ENCODE measurements at regions not wholly inside any gene's neighbourhood (a gene's known extent, or its start where the extent isn't known, plus 50 kb on each side); places are given as distances from the start of the nearest gene placed in this dataset.
"Not testable (repeated sequence)": the region's sequence is repeated elsewhere in the genome, so short reads cannot be mapped to it uniquely, and the experiment has no call there.

GRCh38 chr10:6813856-6814255 lies 233.8 kb upstream of the PRKCQ start:
- WGBS, 2 donors, result 17 to 24% methylated on average over 2 of the region's 2 CpGs
- H3K4me3 ChIP-seq (ENCODE audit: low read length in 2 of 2), result no peak overlapping the region
- no peak for ATAC-seq (ENCODE audit: low FRiP score)
- H3K36me3 ChIP-seq (ENCODE audit: control insufficient read depth in 1 of 2, insufficient read depth in 2 of 2, low read length in 1 of 2), result no peaks in the 10 kb centered on the region
- no peaks in the 10 kb centered on the region for H3K27me3 ChIP-seq (ENCODE audit: control insufficient read depth in 1 of 2, insufficient read depth in 2 of 2, low read length in 1 of 2)
- intact Hi-C loops (cut with DNase I), result no loop called here
- no peaks in the 10 kb centered on the region for H3K4me1 ChIP-seq (ENCODE audit: control insufficient read depth in 1 of 2, insufficient read depth in 2 of 2, low read length in 2 of 2)
- peaks cover 1% of the 10 kb centered on the region for H3K9me3 ChIP-seq (ENCODE audit: control insufficient read depth, low read length)
- DNase-seq, result no peak
- H3K27ac ChIP-seq (ENCODE audit: low read depth in 1 of 2, low read length in 2 of 2), result no peak overlapping the region

DNA sequence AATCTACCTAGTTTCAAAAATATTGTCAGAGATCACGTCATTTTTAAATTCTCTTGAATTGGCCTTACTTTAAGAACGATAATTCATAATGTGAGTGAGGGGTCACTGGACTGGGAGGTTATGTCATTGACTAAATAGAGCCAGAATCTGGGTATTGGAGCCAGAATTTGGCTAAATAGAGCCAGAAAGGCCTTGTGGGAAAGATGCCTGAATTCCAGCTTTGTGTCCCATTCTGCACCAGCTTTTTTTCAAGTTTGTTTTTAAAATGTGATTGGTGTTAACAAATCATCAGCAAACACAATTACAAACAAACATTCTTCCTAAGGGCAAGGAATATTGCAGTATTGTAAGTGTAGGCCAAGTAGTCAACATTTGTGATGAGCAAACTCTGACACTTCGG lies 233.2 kb upstream of the PRKCQ start:
- intact Hi-C loops (cut with DNase I), result no loop called here
- Histone ChIP-seq H3K4me3 (ENCODE audit: low read length in 2 of 2) (no peak overlapping the region), H3K4me1 (ENCODE audit: control insufficient read depth in 1 of 2, insufficient read depth in 2 of 2, low read length in 2 of 2) (no peaks in the 10 kb centered on the region), H3K27me3 (ENCODE audit: control insufficient read depth in 1 of 2, insufficient read depth in 2 of 2, low read length in 1 of 2) (no peaks in the 10 kb centered on the region), H3K9me3 (ENCODE audit: control insufficient read depth, low read length) (peaks cover 1% of the 10 kb centered on the region), H3K36me3 (ENCODE audit: control insufficient read depth in 1 of 2, insufficient read depth in 2 of 2, low read length in 1 of 2) (no peaks in the 10 kb centered on the region), H3K27ac (ENCODE audit: low read depth in 1 of 2, low read length in 2 of 2) (no peak overlapping the region)
- WGBS, 2 donors, result 56 to 57% methylated on average over 3 of the region's 3 CpGs
- DNase-seq, result no peak
- no peak for ATAC-seq (ENCODE audit: low FRiP score)

GRCh38 chr10:6811153-6811552 lies 231.1 kb upstream of the PRKCQ start:
- Histone ChIP-seq H3K4me1 (ENCODE audit: control insufficient read depth in 1 of 2, insufficient read depth in 2 of 2, low read length in 2 of 2) (no peaks in the 10 kb centered on the region), H3K27ac (ENCODE audit: low read depth in 1 of 2, low read length in 2 of 2) (no peak overlapping the region), H3K27me3 (ENCODE audit: control insufficient read depth in 1 of 2, insufficient read depth in 2 of 2, low read length in 1 of 2) (no peaks in the 10 kb centered on the region), H3K36me3 (ENCODE audit: control insufficient read depth in 1 of 2, insufficient read depth in 2 of 2, low read length in 1 of 2) (no peaks in the 10 kb centered on the region), H3K9me3 (ENCODE audit: control insufficient read depth, low read length) (peaks cover 1% of the 10 kb centered on the region), H3K4me3 (ENCODE audit: low read length in 2 of 2) (no peak overlapping the region)
- DNase-seq (no peak), ATAC-seq (ENCODE audit: low FRiP score) (no peak)
- WGBS, 2 donors, result 73 to 74% methylated on average over 3 of the region's 3 CpGs
- intact Hi-C loops (cut with DNase I), result no loop called here

- intact Hi-C loops (cut with DNase I), result no loop called here
- DNase-seq, result no peak
- no peaks in the 10 kb centered on the region for H3K4me1 ChIP-seq (ENCODE audit: control insufficient read depth in 1 of 2, insufficient read depth in 2 of 2, low read length in 2 of 2)
- no peak overlapping the region for H3K4me3 ChIP-seq (ENCODE audit: low read length in 2 of 2)
- H3K27me3 ChIP-seq (ENCODE audit: control insufficient read depth in 1 of 2, insufficient read depth in 2 of 2, low read length in 1 of 2), result no peaks in the 10 kb centered on the region
- no peaks in the 10 kb centered on the region for H3K9me3 ChIP-seq (ENCODE audit: control insufficient read depth, low read length)
- 54 to 61% methylated on average over 1 of the region's 1 CpG for WGBS, 2 donors
- ATAC-seq (ENCODE audit: low FRiP score), result no peak
- H3K27ac ChIP-seq (ENCODE audit: low read depth in 1 of 2, low read length in 2 of 2), result no peak overlapping the region
- H3K36me3 ChIP-seq (ENCODE audit: control insufficient read depth in 1 of 2, insufficient read depth in 2 of 2, low read length in 1 of 2), result no peaks in the 10 kb centered on the region
These were observed 223.3 kb upstream of the PRKCQ start for GRCh38 chr10:6803427-6803783.

DNA sequence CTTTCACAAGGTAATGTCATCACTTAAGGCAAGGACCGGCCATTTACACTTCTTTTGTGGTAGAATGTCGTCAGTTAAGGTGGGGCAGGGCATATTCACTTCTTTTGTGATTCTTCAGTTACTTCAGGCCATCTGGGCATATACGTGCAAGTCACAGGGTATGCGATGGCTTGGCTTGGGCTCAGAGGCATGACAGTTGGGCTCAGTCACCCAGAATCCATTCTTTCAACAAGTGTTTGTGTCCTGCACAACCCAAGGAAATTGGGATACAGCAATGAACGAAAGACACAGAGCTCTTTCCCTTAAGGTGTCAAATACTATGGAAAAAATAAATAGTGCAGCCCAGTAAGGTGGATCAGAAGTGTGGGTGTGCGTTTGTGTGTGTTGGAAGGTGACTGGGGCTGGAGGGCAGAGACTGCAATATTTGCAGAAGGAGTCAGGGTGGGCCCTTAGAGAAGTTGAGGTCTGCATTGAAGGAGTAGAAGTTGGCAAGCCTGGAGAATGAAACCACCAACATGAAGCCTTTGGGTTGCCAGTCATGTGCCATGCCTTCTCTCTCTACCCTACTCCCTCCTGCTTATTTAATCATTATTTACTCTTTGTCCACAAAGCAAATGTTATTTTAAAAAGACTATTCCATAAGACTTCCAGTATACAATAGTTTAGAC lies 222.8 kb upstream of the PRKCQ start:
- H3K36me3 ChIP-seq (ENCODE audit: control insufficient read depth in 1 of 2, insufficient read depth in 2 of 2, low read length in 1 of 2), result no peaks in the 10 kb centered on the region
- H3K4me3 ChIP-seq (ENCODE audit: low read length in 2 of 2), result no peak overlapping the region
- H3K9me3 ChIP-seq (ENCODE audit: control insufficient read depth, low read length), result no peaks in the 10 kb centered on the region
- 56 to 61% methylated on average over 6 of the region's 6 CpGs for WGBS, 2 donors
- H3K4me1 ChIP-seq (ENCODE audit: control insufficient read depth in 1 of 2, insufficient read depth in 2 of 2, low read length in 2 of 2), result no peaks in the 10 kb centered on the region
- intact Hi-C loops (cut with DNase I), result no loop called here
- DNase-seq (no peak), ATAC-seq (ENCODE audit: low FRiP score) (no peak)
- H3K27me3 ChIP-seq (ENCODE audit: control insufficient read depth in 1 of 2, insufficient read depth in 2 of 2, low read length in 1 of 2), result no peaks in the 10 kb centered on the region
- H3K27ac ChIP-seq (ENCODE audit: low read depth in 1 of 2, low read length in 2 of 2), result no peak overlapping the region

DNA sequence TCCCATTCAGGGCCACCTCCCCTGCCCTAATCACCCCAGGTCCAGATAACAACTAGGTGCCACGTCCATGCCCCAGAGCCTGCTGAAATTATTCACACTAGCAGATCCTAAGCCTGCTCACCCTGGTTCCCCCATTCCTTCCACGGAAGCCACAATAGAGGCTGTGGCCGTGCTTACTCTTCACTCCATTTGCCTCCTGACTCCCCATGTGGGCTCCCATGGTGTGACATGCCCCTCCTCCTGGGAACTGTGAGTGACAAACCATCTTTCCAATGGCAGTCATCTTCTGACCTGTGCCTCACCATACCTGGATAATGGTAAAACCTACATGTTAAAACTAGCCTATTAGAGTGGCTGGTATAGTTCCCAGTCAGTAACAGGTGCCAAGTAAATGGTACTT lies 216.2 kb upstream of the PRKCQ start:
- ATAC-seq (ENCODE audit: low FRiP score) (no peak), DNase-seq (no peak)
- Histone ChIP-seq H3K9me3 (ENCODE audit: control insufficient read depth, low read length) (no peaks in the 10 kb centered on the region), H3K4me3 (ENCODE audit: low read length in 2 of 2) (no peak overlapping the region), H3K27ac (ENCODE audit: low read depth in 1 of 2, low read length in 2 of 2) (no peak overlapping the region), H3K36me3 (ENCODE audit: control insufficient read depth in 1 of 2, insufficient read depth in 2 of 2, low read length in 1 of 2) (no peaks in the 10 kb centered on the region), H3K4me1 (ENCODE audit: control insufficient read depth in 1 of 2, insufficient read depth in 2 of 2, low read length in 2 of 2) (no peaks in the 10 kb centered on the region), H3K27me3 (ENCODE audit: control insufficient read depth in 1 of 2, insufficient read depth in 2 of 2, low read length in 1 of 2) (no peaks in the 10 kb centered on the region)
- 68 to 72% methylated on average over 3 of the region's 3 CpGs for WGBS, 2 donors
- intact Hi-C loops (cut with DNase I), result no loop called here

DNA sequence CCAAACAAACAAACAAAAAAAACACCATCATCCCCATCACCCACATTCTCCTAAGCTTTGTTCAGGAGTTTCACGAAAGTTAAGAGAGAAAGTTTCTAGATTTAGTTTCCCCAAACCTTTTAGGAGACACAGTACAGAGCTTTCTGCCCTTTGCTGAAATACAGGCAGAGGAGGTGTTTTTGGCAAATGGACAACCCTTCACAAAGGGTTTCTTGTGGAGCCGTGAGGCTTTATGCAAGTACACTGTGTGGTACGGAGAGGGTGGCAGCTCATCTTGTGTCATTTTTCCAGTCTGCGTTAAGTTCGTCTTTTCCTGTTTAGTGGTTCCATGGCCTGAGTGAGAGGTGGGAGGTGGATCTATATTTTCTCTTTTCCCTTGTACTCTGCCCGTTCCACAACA lies 215.5 kb upstream of the PRKCQ start:
- Histone ChIP-seq H3K36me3 (ENCODE audit: control insufficient read depth in 1 of 2, insufficient read depth in 2 of 2, low read length in 1 of 2) (no peaks in the 10 kb centered on the region), H3K4me1 (ENCODE audit: control insufficient read depth in 1 of 2, insufficient read depth in 2 of 2, low read length in 2 of 2) (no peaks in the 10 kb centered on the region), H3K9me3 (ENCODE audit: control insufficient read depth, low read length) (no peaks in the 10 kb centered on the region), H3K4me3 (ENCODE audit: low read length in 2 of 2) (no peak overlapping the region), H3K27me3 (ENCODE audit: control insufficient read depth in 1 of 2, insufficient read depth in 2 of 2, low read length in 1 of 2) (no peaks in the 10 kb centered on the region), H3K27ac (ENCODE audit: low read depth in 1 of 2, low read length in 2 of 2) (no peak overlapping the region)
- no peak for ATAC-seq (ENCODE audit: low FRiP score)
- intact Hi-C loops (cut with DNase I), result no loop called here
- no peak for DNase-seq
- WGBS, 2 donors, result 80% methylated on average over 6 of the region's 6 CpGs

DNA sequence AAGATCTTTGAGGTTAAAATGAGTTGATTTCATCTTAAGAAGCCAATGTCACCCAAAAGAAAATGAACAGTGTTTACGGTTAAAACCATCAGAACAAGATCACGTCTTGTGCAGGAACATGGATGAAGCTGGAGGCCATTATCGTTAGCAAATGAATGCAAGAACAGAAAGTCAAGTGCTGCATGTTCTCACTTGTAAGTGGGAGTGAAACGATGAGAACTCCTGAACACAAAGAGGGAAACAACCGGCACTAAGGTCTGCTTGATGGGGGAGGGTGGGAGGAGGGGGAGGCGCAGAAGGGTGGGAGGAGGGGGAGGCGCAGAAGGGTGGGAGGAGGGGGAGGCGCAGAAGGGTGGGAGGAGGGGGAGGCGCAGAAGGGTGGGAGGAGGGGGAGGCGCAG lies 214.8 kb upstream of the PRKCQ start:
- intact Hi-C loops (cut with DNase I); DNase-seq; H3K9me3 ChIP-seq (ENCODE audit: control insufficient read depth, low read length); H3K27me3 ChIP-seq (ENCODE audit: control insufficient read depth in 1 of 2, insufficient read depth in 2 of 2, low read length in 1 of 2); ATAC-seq (ENCODE audit: low FRiP score); H3K27ac ChIP-seq (ENCODE audit: low read depth in 1 of 2, low read length in 2 of 2); H3K4me1 ChIP-seq (ENCODE audit: control insufficient read depth in 1 of 2, insufficient read depth in 2 of 2, low read length in 2 of 2); H3K4me3 ChIP-seq (ENCODE audit: low read length in 2 of 2); H3K36me3 ChIP-seq (ENCODE audit: control insufficient read depth in 1 of 2, insufficient read depth in 2 of 2, low read length in 1 of 2): not testable (repeated sequence)
- WGBS, 2 donors, result 35 to 44% methylated on average over 5 to 6 of the region's 10 CpGs

- no peak for DNase-seq
- H3K4me3 ChIP-seq (ENCODE audit: low read length in 2 of 2), result no peak overlapping the region
- H3K4me1 ChIP-seq (ENCODE audit: control insufficient read depth in 1 of 2, insufficient read depth in 2 of 2, low read length in 2 of 2), result no peaks in the 10 kb centered on the region
- H3K36me3 ChIP-seq (ENCODE audit: control insufficient read depth in 1 of 2, insufficient read depth in 2 of 2, low read length in 1 of 2), result no peaks in the 10 kb centered on the region
- no peaks in the 10 kb centered on the region for H3K27me3 ChIP-seq (ENCODE audit: control insufficient read depth in 1 of 2, insufficient read depth in 2 of 2, low read length in 1 of 2)
- WGBS, 2 donors, result 76 to 79% methylated on average over 10 of the region's 10 CpGs
- ATAC-seq (ENCODE audit: low FRiP score), result no peak
- no peaks in the 10 kb centered on the region for H3K9me3 ChIP-seq (ENCODE audit: control insufficient read depth, low read length)
- no peak overlapping the region for H3K27ac ChIP-seq (ENCODE audit: low read depth in 1 of 2, low read length in 2 of 2)
- intact Hi-C loops (cut with DNase I), result no loop called here
These were observed 214.4 kb upstream of the PRKCQ start for GRCh38 chr10:6794441-6794840.
